CD4-positive, alpha-beta T cell treated with Interleukin-17A for 1 hour (primary cell): ENCODE measurements at regions not wholly inside any gene's neighbourhood (a gene's known extent, or its start where the extent isn't known, plus 50 kb on each side); places are given as distances from the start of the nearest gene placed in this dataset.
"Not testable (repeated sequence)": the region's sequence is repeated elsewhere in the genome, so short reads cannot be mapped to it uniquely, and the experiment has no call there.

Experiments
- DNase-seq: peaks from one replicate; pipeline ENCODE4 v3.0.0-alpha.2; 2020

- DNase-seq = no peak
Observed at GRCh38 chr3:181929501-181929900, 217.8 kb downstream of the SOX2 start.

- DNase-seq = no peak
Observed at GRCh38 chr3:181930105-181930504, 218.4 kb downstream of the SOX2 start.

GRCh38 chr3:181932039-181932438 lies 220.3 kb downstream of the SOX2 start:
- DNase-seq = no peak

- no peak for DNase-seq
Observed at GRCh38 chr3:181933052-181933618, 221.4 kb downstream of the SOX2 start.

- no peak for DNase-seq
Observed at GRCh38 chr3:181935915-181936314, 224.2 kb downstream of the SOX2 start.

GRCh38 chr3:181936774-181937173 lies 225.0 kb downstream of the SOX2 start:
- no peak for DNase-seq

GRCh38 chr3:181938580-181938979 lies 226.9 kb downstream of the SOX2 start:
- DNase-seq = not testable (repeated sequence)

- no peak for DNase-seq
Observed at GRCh38 chr3:181940703-181941102, 229.0 kb downstream of the SOX2 start.

GRCh38 chr3:181941250-181941649 lies 229.5 kb downstream of the SOX2 start:
- no peak for DNase-seq

- DNase-seq = no peak
Observed at GRCh38 chr3:181943285-181943684, 231.6 kb downstream of the SOX2 start.

- DNase-seq = no peak
Observed at GRCh38 chr3:181947606-181948005, 235.9 kb downstream of the SOX2 start.

- no peak for DNase-seq
Observed at GRCh38 chr3:181948286-181948685, 236.6 kb downstream of the SOX2 start.

- DNase-seq = no peak
Observed at GRCh38 chr3:181952221-181952620, 240.5 kb downstream of the SOX2 start.

- DNase-seq = no peak
Observed at GRCh38 chr3:181952929-181953328, 241.2 kb downstream of the SOX2 start.

- DNase-seq = no peak
Observed at GRCh38 chr3:181955566-181955965, 243.8 kb downstream of the SOX2 start.

- no peak for DNase-seq
Observed at GRCh38 chr3:181956122-181956521, 244.4 kb downstream of the SOX2 start.

- DNase-seq = no peak
Observed at GRCh38 chr3:181966393-181966792, 254.7 kb downstream of the SOX2 start.

GRCh38 chr3:181969925-181970324 lies 258.2 kb downstream of the SOX2 start:
- no peak for DNase-seq

- no peak for DNase-seq
Observed at GRCh38 chr3:181971424-181971823, 259.7 kb downstream of the SOX2 start.

- DNase-seq = no peak
Observed at GRCh38 chr3:181974198-181974597, 262.5 kb downstream of the SOX2 start.

- DNase-seq = no peak
Observed at GRCh38 chr3:181976526-181976925, 264.8 kb downstream of the SOX2 start.

- DNase-seq = no peak
Observed at GRCh38 chr3:181985386-181985785, 273.7 kb downstream of the SOX2 start.

- DNase-seq = no peak
Observed at GRCh38 chr3:181987736-181988135, 276.0 kb downstream of the SOX2 start.

GRCh38 chr3:181998828-181999227 lies 287.1 kb downstream of the SOX2 start:
- no peak for DNase-seq

GRCh38 chr3:181999314-181999713 lies 287.6 kb downstream of the SOX2 start:
- no peak for DNase-seq

- DNase-seq = no peak
Observed at GRCh38 chr3:182000447-182000846, 288.7 kb downstream of the SOX2 start.
